ENCODE measurements at regions not wholly inside any gene's neighbourhood (a gene's known extent, or its start where the extent isn't known, plus 50 kb on each side); places are given as distances from the start of the nearest gene placed in this dataset.
"Not testable (repeated sequence)": the region's sequence is repeated elsewhere in the genome, so short reads cannot be mapped to it uniquely, and the experiment has no call there.

DNA sequence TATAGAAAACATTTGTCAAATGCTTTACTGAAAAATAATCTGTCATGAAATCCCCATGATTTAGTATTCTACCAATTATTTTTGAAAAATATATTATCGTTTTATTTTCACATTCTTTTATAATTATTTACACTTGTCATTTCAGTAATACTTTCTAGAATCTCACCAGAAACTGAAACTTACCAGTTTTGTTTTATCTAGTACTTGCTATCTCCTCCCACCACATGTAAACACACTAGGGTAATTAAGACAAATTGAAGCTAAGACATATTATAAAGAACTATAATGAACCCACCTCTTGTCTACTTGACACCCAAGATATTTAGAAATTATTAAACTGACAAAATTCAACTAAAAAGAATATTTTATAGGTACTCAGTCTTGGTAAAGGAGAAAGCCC is 51.5 kb upstream of the GRM3 start:
- no peak for FAIRE-seq

- FAIRE-seq, result no peak
Measured at GRCh38 chr7:86574006-86574405, 69.7 kb upstream of the GRM3 start.

DNA sequence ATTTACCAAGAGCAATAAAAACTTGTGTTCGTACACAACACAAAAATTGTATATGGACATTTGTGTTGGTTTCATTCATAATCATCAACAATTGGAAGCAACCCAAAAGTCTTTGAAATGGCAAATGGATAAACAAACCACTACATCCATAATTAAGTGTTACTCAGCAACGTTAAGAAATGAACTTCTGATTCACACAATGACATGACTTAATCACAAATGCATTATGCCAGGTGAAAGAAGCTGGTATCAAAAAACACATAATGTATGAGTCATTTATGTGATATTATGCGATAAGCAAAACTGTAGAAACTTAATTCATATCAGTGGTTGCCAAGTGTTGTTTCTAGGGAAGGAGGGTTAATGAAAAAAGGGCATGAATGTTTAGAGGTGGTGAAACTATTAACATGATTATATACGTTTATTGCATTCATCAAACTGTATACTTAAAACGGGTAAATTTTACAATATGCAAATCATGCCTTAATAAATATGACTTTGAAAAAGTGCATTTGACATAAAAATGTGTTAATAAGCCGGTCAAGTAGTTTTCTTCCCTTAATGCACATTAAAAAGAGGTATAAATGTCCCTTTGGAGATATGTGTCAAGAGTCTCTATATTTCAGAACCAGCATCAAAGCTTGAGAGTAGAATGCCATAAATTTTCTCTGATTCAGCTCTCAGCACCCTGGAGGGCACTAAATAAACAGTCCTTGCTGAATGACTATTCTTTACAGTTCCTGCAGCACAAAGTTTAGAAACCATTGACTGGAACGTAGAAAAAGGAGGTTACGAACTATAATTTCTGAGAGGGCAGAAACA is 84.8 kb upstream of the GRM3 start:
- FAIRE-seq, result no peak

DNA sequence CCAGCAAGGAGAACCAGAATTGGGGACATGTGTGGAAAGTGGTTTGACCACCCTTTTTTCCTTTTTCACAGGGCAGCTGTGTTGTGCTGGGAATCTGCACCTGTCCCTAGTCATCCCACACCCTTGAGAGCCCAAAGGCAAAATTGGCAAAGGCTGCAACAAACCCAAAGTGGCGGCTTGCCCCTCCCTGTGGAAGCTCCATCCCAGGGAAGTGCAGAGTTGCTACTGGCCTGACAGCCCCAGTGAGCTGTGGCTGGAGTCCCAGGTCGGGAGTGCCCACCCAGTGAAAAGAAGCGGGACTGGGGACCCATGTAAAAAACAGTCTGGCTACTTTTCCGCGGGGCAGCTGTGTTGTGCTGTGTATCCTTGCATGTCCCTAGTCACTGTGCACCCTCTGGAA is 109.1 kb upstream of the GRM3 start:
- no peak for FAIRE-seq

DNA sequence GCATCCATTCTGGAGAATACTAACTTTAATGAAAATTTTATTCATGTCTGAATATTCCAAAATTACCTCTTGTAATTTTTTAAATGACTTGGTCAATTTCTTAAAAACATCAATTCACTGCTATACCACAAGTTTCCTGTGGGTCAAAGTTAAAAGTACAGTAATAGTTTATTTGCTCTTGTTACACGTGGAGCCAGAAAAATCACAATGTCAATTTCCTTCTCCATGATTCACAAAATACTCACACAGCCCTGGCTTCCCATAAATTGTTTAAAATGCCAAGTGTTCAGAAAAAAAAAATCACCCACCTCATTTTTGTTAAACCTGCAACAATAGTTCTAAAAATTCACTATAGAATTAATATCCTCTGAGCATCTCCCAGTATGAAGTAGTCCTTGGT is 139.5 kb upstream of the GRM3 start:
- FAIRE-seq, result no peak

DNA sequence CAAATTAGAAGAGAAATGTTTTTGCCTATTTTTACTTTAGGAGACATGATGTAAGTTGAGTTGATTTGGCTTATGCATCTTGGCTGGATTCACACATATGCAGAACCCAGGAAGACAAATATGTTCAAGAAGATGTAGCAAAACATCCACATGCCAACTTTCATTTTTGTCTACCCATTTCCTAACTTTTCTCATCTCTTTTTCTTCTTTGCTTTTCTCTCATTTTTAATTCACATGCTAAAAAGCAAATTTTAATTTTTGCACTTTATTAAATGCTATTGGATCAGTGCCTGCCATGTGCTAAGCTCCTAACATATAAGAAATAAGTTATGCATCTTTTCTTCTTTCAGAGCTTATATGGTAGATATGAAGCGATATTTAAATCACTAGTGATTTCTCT is 143.7 kb upstream of the GRM3 start:
- no peak for FAIRE-seq

DNA sequence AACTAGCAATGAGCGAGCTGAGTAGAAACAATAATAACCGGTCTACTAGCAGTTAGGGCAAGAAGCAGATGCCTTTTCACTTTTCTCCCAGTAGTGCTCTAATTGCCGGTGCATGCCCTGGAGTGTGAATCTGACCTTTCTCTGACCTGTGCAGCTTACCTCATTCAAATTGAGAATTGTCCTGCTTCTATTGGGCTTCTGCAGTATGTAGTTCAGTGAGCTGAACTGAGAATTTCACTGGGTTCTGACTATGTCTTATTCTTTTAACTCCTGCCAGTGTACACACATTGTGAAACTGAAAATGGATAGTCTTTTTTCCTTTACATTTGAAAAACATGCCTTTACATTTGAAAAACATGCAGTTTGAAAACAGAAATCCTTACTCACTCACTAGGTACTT is 157.9 kb upstream of the GRM3 start:
- FAIRE-seq, result no peak

DNA sequence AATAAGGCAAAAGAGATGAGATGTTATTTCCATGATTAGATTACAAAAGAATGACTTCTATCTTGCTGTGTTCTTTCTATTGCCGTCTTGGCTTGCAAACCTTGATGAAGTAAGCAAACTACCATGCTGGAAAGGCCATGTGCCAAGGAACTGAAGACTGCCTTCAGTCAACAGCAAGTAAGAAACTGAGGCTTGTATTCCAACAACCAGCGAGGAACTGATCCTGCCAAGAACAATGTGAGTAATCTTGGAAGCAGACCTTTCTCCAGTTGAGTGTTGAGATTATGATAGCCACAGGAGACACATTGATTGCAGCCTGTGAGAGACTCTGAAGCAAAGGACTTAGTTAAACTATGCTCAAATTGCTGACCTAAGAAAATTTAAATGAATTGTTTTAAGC is 164.6 kb upstream of the GRM3 start:
- no peak for FAIRE-seq

DNA sequence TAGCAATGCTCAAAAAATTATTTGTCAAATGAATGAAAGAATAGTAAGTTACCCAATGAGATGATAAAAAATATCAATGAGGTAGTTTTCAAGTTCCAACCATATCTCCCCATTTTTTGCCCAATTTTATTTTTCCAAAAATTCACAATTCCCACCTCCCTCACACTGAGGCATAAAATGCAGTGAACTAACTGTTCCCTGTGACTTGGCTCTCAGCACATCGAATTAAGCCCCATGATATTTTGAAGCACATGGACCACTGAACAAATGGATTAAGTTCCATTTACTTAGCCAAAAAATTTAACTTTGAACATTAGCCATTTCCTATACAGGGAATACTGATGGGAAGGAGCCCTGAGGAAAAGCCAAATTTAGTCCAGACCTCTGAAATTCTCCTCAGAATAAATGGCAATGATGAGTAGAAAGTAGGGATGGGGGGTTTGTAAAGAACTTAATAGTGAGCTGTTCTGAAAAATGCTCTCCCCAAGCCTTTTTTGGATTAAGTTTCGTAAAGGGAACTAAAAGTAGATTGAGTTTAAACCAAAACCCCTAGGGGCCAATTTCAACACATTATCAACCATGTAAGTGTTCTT is 166.3 kb upstream of the GRM3 start:
- FAIRE-seq, result no peak

- FAIRE-seq, result no peak
Measured at GRCh38 chr7:86470763-86471162, 172.9 kb upstream of the GRM3 start.

DNA sequence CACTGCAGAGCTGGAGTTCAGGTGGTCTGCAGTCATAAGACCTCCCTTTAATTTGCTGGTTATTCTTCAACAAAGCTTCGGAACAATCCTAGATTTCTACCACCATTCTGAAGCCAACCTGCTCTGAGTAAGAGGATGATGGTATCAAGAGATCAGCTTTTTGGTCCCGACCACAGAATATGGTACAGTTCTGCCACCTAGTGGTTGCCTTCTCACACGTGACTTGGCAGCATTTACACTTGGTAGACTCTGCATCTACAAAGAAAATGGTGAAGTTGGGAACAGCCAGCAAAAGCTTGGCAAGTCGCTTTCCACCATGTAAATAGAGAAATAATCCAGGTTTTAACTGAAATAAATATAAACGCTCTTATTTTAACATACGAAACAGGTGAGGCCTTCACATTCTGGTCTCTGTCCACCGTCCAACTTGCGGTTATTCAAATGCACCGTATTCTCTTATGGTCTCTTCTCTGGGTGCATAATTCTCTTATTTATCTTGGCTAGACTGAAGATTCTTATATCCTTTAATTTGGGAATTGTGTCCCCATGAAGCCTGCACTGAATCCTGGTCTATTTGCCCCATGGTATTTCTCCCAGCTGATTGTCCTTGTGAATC is 173.9 kb upstream of the GRM3 start:
- peak; percentile 98 for FAIRE-seq

DNA sequence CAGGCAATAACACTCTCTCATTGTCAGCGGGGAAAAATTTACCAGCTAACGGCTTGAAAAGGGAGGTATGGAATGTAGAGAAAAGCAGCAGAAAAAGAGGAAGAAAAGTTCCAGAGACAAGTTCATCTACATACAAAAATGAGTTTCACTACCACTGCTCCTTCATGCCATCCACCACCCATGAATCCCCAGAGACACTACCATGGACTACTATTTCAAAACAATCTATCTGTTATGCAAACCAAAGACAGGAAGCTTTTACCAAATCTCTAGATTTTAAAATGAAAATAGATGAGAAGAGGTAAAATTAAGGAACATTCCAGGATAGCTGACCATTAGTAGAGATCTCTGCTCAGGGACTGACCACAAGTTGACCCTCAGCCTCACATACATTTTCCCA is 189.0 kb upstream of the GRM3 start:
- FAIRE-seq, result no peak

DNA sequence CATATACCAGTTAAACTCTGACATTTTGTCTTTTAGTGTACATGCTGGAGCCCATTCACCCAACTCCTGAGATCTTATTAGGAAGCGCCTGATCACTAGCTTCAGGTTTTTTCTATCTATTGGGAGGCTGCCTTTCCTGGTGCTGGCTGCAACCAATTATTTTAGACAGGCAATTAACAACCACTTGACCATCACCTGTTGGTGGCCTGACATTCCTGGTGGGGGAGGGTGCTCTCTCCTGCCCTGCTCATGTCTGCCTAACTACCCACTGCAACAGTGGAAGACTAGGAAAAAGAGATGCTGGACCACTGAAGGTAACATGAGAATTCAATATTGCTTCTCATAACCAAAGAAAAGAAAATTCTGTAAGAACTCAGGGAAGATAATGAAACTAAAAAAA is 190.3 kb upstream of the GRM3 start:
- FAIRE-seq, result no peak

GRCh38 chr7:86448856-86449255 is 194.9 kb upstream of the GRM3 start:
- FAIRE-seq, result no peak

- FAIRE-seq, result no peak
Measured at GRCh38 chr7:86445285-86445684, 198.4 kb upstream of the GRM3 start.

DNA sequence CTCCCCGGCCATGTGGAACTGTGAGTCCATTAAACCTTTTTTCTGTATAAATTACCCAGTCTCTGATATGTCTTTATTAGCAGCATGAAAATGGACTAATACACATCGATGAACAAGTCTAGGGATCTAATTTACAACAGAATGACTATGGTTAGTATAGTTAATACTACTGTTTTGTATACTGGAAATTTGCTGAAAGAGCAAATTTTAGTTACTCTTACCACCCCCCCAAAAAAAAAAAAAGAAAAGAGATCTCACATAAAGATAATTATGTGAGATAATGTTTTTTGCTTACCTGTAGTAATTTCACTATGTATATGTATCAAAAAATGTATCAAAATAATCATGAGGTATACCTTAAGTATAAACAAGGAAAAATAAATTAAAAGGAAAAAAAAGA is 199.5 kb upstream of the GRM3 start:
- FAIRE-seq, result no peak

DNA sequence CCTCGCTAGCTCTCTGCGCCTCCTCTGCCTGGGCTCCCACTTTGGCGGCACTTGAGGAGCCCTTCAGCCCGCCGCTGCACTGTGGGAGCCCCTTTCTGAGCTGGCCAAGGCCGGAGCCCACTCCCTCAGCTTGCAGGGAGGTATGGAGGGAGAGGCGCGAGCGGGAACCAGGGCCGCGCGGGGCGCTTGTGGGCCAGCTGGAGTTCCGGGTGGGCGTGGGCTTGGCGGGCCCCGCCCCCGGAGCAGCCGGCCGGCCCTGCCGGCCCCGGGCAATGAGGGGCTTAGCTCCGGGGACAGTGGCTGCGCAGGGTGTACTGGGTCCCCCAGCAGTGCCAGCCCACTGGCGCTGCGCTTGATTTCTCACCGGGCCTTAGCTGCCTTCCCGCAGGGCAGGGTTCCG is 203.3 kb upstream of the GRM3 start:
- not testable (repeated sequence) for FAIRE-seq

DNA sequence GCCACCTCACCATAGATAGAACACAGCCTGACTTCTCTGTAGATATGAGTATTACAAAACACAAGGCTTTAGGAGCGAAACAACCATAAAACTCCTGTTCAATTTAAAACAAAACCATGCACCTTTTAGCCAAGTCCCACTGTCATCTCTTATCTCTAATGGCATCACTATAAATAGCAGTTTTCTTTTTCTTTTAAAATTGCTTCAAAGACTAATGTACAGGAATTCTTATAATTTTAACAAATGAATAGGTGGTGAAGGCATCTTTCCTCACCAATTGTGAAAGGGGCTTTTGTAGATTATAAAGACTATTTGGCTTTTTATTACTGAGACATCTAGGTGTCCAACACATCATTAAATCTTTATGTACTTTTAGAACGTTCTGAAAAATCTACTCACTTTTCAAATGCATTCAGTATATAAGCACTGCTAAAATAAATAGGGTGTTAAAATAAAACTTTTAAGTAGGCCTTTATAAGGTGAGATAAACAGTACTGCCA is 205.7 kb upstream of the GRM3 start:
- no peak for FAIRE-seq

- no peak for FAIRE-seq
Measured at GRCh38 chr7:86431761-86432160, 211.9 kb upstream of the GRM3 start.

DNA sequence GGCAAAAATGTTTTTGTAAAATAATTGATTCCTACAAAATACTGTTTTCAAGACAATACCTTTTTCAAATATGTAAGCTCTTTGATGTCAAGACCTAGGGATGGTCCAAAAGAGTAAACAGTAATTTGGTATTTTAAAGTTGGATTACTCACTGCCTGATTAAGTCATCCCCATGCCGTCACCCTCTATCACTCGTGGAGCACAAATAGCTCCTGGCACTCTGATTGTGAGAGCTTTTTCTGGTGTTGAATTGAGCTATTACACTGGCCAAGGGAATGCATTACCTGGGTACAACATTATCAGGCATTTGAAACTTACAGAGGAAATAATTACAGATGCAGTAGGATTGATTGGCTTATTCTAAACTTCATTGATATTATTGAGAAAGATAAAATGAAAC is 231.9 kb upstream of the GRM3 start:
- no peak for FAIRE-seq

DNA sequence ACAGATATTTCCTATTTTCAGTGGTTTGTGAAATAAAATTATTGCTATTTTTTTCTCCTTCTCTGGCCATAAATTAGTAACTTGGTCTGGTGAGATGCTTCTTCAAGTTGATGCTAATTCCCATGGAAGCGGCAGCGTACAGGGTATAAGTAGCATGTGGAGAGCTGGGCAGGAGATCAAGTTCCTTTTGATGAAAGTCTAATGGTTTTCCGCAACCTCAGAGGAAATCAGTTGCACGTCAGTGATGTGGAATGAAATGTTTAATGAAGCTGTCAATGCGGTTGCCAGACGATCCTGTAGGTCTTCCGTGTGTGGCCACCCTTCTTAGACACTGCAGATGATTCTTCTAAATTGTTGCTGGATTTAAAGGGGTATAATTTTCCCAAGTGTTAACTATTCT is 236.4 kb upstream of the GRM3 start:
- no peak for FAIRE-seq

GRCh38 chr7:86391813-86392212 is 251.9 kb upstream of the GRM3 start:
- FAIRE-seq, result no peak

- FAIRE-seq, result not testable (repeated sequence)
Measured at GRCh38 chr7:86375602-86376001, 268.1 kb upstream of the GRM3 start.

GRCh38 chr7:86372262-86372661 is 271.4 kb upstream of the GRM3 start:
- FAIRE-seq, result no peak
